Spleen (tissue), 7 donors: ENCODE measurements at regions not wholly inside any gene's neighbourhood (a gene's known extent, or its start where the extent isn't known, plus 50 kb on each side); places are given as distances from the start of the nearest gene placed in this dataset.

ENCODE experiments used
- CTCF ChIP-seq, 11 experiments: fragments of 200-600 bp in 7 of 11; fragments of 450-650 bp in 4 of 11; sonication (generic) in 4 of 11; IDR thresholded peaks in 8 of 11; conservative IDR thresholded peaks in 3 of 11; 1 replicate in 7 of 11; 2 replicates in 4 of 11; pipeline versions ENCODE4 v1.4.0 to v1.8.0; 2016 to 2021; ENCODE audit warnings: antibody characterized with exemption in 11 of 11, inconsistent platforms in 4 of 11, mild to moderate bottlenecking in 1 of 11
- POLR2AphosphoS5 ChIP-seq, 3 donors: sonication (generic); formaldehyde crosslinking; IDR thresholded peaks; one replicate each; pipeline ENCODE4 v1.5.1; 2017; ENCODE audit warnings: antibody characterized with exemption in 3 of 3
- donor health status: DM: no; HTN: no; CAD: no; lungs with moderate emphysema.
- donor health status: DM: no; HTN: no; CAD: no.
- donor health status: DM: no; HTN: no; CAD: no.

GRCh38 chr5:40006260-40006659 lies 581.5 kb upstream of the DAB2 start:
- TF ChIP-seq CTCF (IDR thresholded peaks at IDR 0.05 in 8 of 11, conservative IDR thresholded peaks at IDR 0.05 in 3 of 11) = no peak
- no peak for TF ChIP-seq POLR2AphosphoS5 (IDR thresholded peaks at IDR 0.05)
